Mesendoderm (in vitro differentiated cells): ENCODE measurements at regions not wholly inside any gene's neighbourhood (a gene's known extent, or its start where the extent isn't known, plus 50 kb on each side); places are given as distances from the start of the nearest gene placed in this dataset.
A peak's percentile ranks its signal among the peaks of the same experiment; 100 is the strongest.

Source experiments
- DNase-seq: peaks from one replicate; pipeline ENCODE4 v3.0.0; 2013
- H2AK5ac ChIP-seq: 2 replicates; pipeline ENCODE4 v1.6.1; 2013; ENCODE audit warnings: low read length, inconsistent platforms
- H2BK120ac ChIP-seq: 2 replicates; pipeline ENCODE4 v1.6.1; 2013; ENCODE audit warnings: low read depth, mild to moderate bottlenecking, low read length, moderate library complexity, mixed read lengths
- H2BK15ac ChIP-seq: replicated peaks from 2 replicates; pipeline ENCODE4 v1.6.1; 2013; ENCODE audit warnings: low read depth, mild to moderate bottlenecking, moderate library complexity
- H2BK5ac ChIP-seq: 2 replicates; pipeline ENCODE4 v1.6.1; 2013; ENCODE audit warnings: low read length, inconsistent platforms
- H3K18ac ChIP-seq: 2 replicates; pipeline ENCODE4 v1.6.1; 2013; ENCODE audit warnings: mild to moderate bottlenecking, low read length, mixed read lengths
- H3K23ac ChIP-seq: one replicate; pipeline ENCODE4 v1.6.1; 2013; ENCODE audit warnings: low read length
- H3K27ac ChIP-seq: 2 replicates; pipeline ENCODE4 v1.5.1; 2013; ENCODE audit warnings: low read depth, mild to moderate bottlenecking, inconsistent platforms, low read length, moderate library complexity
- H3K27me3 ChIP-seq: 2 replicates; pipeline ENCODE4 v1.6.1; 2013; ENCODE audit warnings: low read length, control low read depth, mild to moderate bottlenecking, inconsistent platforms; ENCODE audit not compliant: insufficient read depth, poor library complexity
- H3K36me3 ChIP-seq: 2 replicates; pipeline ENCODE4 v1.6.1; 2013; ENCODE audit warnings: low read length, inconsistent platforms; ENCODE audit not compliant: control insufficient read depth, insufficient read depth
- H3K4ac ChIP-seq: one replicate; pipeline ENCODE4 v1.6.1; 2013; ENCODE audit warnings: low read depth, mild to moderate bottlenecking, low read length, moderate library complexity
- H3K4me1 ChIP-seq: 2 replicates; pipeline ENCODE4 v1.6.1; 2013; ENCODE audit warnings: low read depth, low read length, inconsistent platforms; ENCODE audit not compliant: control insufficient read depth
- H3K4me2 ChIP-seq: 2 replicates; pipeline ENCODE4 v1.6.1; 2013; ENCODE audit warnings: low read length
- H3K4me3 ChIP-seq: 2 replicates; pipeline ENCODE4 v1.5.1; 2013; ENCODE audit warnings: mild to moderate bottlenecking, low read length
- H3K56ac ChIP-seq: one replicate; pipeline ENCODE4 v1.6.1; 2013; ENCODE audit warnings: low read length
- H3K79me1 ChIP-seq: 2 replicates; pipeline ENCODE4 v1.6.1; 2013; ENCODE audit warnings: low read length, inconsistent platforms
- H3K79me2 ChIP-seq: 2 replicates; pipeline ENCODE4 v1.6.1; 2013; ENCODE audit warnings: mild to moderate bottlenecking, low read length; ENCODE audit not compliant: control insufficient read depth, insufficient read depth
- H3K9ac ChIP-seq: 2 replicates; pipeline ENCODE4 v1.6.1; 2013; ENCODE audit warnings: low read length, inconsistent platforms
- H4K5ac ChIP-seq: one replicate; pipeline ENCODE4 v1.6.1; 2013; ENCODE audit warnings: low read length
- H4K8ac ChIP-seq: one replicate; pipeline ENCODE4 v1.6.1; 2013; ENCODE audit warnings: low read depth, mild to moderate bottlenecking, control low read depth, low read length, moderate library complexity
- WGBS: extraction: QIAGEN DNeasy Blood & Tissue Kit; methylation state at CpG from one replicate; pipeline ENCODE4 v1.1.7; 2013; ENCODE audit warnings: low lambda C conversion rate, missing lambda C conversion rate; ENCODE audit not compliant: insufficient coverage; ENCODE audit errors: extremely low coverage; 5-methylcytosine and 5-hydroxymethylcytosine counted together

GRCh38 chr16:6207580-6207979 is 1110.0 kb upstream of the EEF2KMT start:
- Histone ChIP-seq H3K36me3 (no peaks in the 10 kb centered on the region), H2BK15ac (no peak overlapping the region), H2BK5ac (no peak overlapping the region), H4K5ac (no peak overlapping the region), H4K8ac (no peak overlapping the region), H3K4ac (no peak overlapping the region), H2AK5ac (no peak overlapping the region), H2BK120ac (no peak overlapping the region), H3K23ac (no peak overlapping the region), H3K18ac (peak overlapping the region; percentile 39), H3K79me1 (no peaks in the 10 kb centered on the region), H3K27ac (no peak overlapping the region), H3K56ac (no peak overlapping the region), H3K27me3 (no peaks in the 10 kb centered on the region), H3K4me2 (no peak overlapping the region), H3K79me2 (no peaks in the 10 kb centered on the region), H3K4me3 (no peak overlapping the region), H3K4me1 (peaks cover 2% of the 10 kb centered on the region), H3K9ac (no peak overlapping the region)
- WGBS, result no CpG with 5 or more reads among the region's 3 CpGs
- DNase-seq, result no peak

GRCh38 chr16:6207124-6207523 is 1109.5 kb upstream of the EEF2KMT start:
- no peaks in the 10 kb centered on the region for H3K79me2 ChIP-seq
- no CpG with 5 or more reads among the region's 3 CpGs for WGBS
- H2AK5ac ChIP-seq, result no peak overlapping the region
- H3K56ac ChIP-seq, result no peak overlapping the region
- no peaks in the 10 kb centered on the region for H3K27me3 ChIP-seq
- no peaks in the 10 kb centered on the region for H3K79me1 ChIP-seq
- no peak overlapping the region for H3K18ac ChIP-seq
- H3K4me2 ChIP-seq, result no peak overlapping the region
- H3K23ac ChIP-seq, result no peak overlapping the region
- no peak overlapping the region for H3K9ac ChIP-seq
- no peaks in the 10 kb centered on the region for H3K36me3 ChIP-seq
- no peak overlapping the region for H2BK15ac ChIP-seq
- no peak overlapping the region for H2BK5ac ChIP-seq
- H3K4ac ChIP-seq, result no peak overlapping the region
- H4K8ac ChIP-seq, result no peak overlapping the region
- no peak overlapping the region for H2BK120ac ChIP-seq
- peak; percentile 45 for DNase-seq
- no peak overlapping the region for H3K4me3 ChIP-seq
- H3K27ac ChIP-seq, result no peak overlapping the region
- peaks cover 2% of the 10 kb centered on the region for H3K4me1 ChIP-seq
- H4K5ac ChIP-seq, result no peak overlapping the region

DNA sequence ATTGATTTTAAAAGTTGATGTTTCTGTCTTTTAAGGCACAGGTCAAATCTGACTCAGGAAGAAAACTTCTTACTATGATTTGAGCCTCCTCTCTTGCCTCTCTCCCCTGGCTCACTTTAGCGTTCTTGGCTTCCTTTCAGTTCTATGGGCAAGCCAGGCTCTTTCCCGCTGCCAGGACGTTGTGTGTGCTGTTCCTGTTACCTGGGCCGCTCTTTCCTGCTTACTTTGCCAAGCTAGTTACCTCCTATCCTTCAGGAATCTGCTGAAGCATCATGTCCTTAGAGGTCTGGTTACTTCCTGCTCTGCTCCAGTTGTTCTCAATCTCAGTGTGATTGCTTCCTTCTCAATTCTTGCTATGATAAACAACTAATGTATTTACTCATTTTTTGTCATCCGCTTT is 1108.5 kb upstream of the EEF2KMT start:
- Histone ChIP-seq H4K5ac (no peak overlapping the region), H2BK5ac (peak overlapping the region; percentile 7), H3K4me2 (no peak overlapping the region), H3K56ac (no peak overlapping the region), H2BK15ac (no peak overlapping the region), H3K79me2 (no peaks in the 10 kb centered on the region), H3K79me1 (no peaks in the 10 kb centered on the region), H3K9ac (no peak overlapping the region), H3K27me3 (no peaks in the 10 kb centered on the region), H3K4me1 (peaks cover 2% of the 10 kb centered on the region), H3K23ac (no peak overlapping the region), H3K27ac (no peak overlapping the region), H3K18ac (no peak overlapping the region), H2AK5ac (no peak overlapping the region), H3K4ac (no peak overlapping the region), H4K8ac (no peak overlapping the region), H3K36me3 (no peaks in the 10 kb centered on the region), H3K4me3 (no peak overlapping the region), H2BK120ac (no peak overlapping the region)
- DNase-seq, result peak; percentile 31
- no CpG with 5 or more reads among the region's 5 CpGs for WGBS

GRCh38 chr16:6204945-6205344 is 1107.3 kb upstream of the EEF2KMT start:
- Histone ChIP-seq H3K27ac (no peak overlapping the region), H3K36me3 (no peaks in the 10 kb centered on the region), H2BK15ac (no peak overlapping the region), H3K9ac (no peak overlapping the region), H4K5ac (no peak overlapping the region), H3K56ac (no peak overlapping the region), H3K27me3 (no peaks in the 10 kb centered on the region), H3K23ac (no peak overlapping the region), H3K79me2 (no peaks in the 10 kb centered on the region), H4K8ac (no peak overlapping the region), H3K4me3 (no peak overlapping the region), H3K79me1 (no peaks in the 10 kb centered on the region), H3K18ac (no peak overlapping the region), H2BK120ac (no peak overlapping the region), H2BK5ac (no peak overlapping the region), H3K4me1 (peaks cover 2% of the 10 kb centered on the region), H2AK5ac (no peak overlapping the region), H3K4ac (no peak overlapping the region), H3K4me2 (no peak overlapping the region)
- WGBS, result no CpG with 5 or more reads among the region's 2 CpGs
- DNase-seq, result no peak

GRCh38 chr16:6200861-6201260 is 1103.3 kb upstream of the EEF2KMT start:
- no peak overlapping the region for H3K18ac ChIP-seq
- H3K56ac ChIP-seq, result no peak overlapping the region
- no peak overlapping the region for H4K5ac ChIP-seq
- H3K9ac ChIP-seq, result no peak overlapping the region
- no peaks in the 10 kb centered on the region for H3K4me1 ChIP-seq
- no peak overlapping the region for H3K4me3 ChIP-seq
- no peaks in the 10 kb centered on the region for H3K27me3 ChIP-seq
- H3K23ac ChIP-seq, result no peak overlapping the region
- no CpG with 5 or more reads among the region's 6 CpGs for WGBS
- no peaks in the 10 kb centered on the region for H3K36me3 ChIP-seq
- no peaks in the 10 kb centered on the region for H3K79me2 ChIP-seq
- no peak overlapping the region for H4K8ac ChIP-seq
- H3K27ac ChIP-seq, result no peak overlapping the region
- H2BK15ac ChIP-seq, result no peak overlapping the region
- no peak overlapping the region for H2AK5ac ChIP-seq
- H3K4ac ChIP-seq, result no peak overlapping the region
- H2BK120ac ChIP-seq, result no peak overlapping the region
- no peaks in the 10 kb centered on the region for H3K79me1 ChIP-seq
- DNase-seq, result no peak
- no peak overlapping the region for H2BK5ac ChIP-seq
- H3K4me2 ChIP-seq, result no peak overlapping the region

GRCh38 chr16:6200271-6200670 is 1102.7 kb upstream of the EEF2KMT start:
- no peak overlapping the region for H2BK120ac ChIP-seq
- H4K5ac ChIP-seq, result no peak overlapping the region
- no peaks in the 10 kb centered on the region for H3K79me2 ChIP-seq
- no peak overlapping the region for H3K23ac ChIP-seq
- no peaks in the 10 kb centered on the region for H3K4me1 ChIP-seq
- H3K4me2 ChIP-seq, result no peak overlapping the region
- no peak overlapping the region for H2AK5ac ChIP-seq
- H3K4ac ChIP-seq, result no peak overlapping the region
- DNase-seq, result no peak
- H3K9ac ChIP-seq, result no peak overlapping the region
- no peak overlapping the region for H2BK5ac ChIP-seq
- no peak overlapping the region for H3K18ac ChIP-seq
- H2BK15ac ChIP-seq, result no peak overlapping the region
- WGBS, result no CpG with 5 or more reads among the region's 6 CpGs
- H3K79me1 ChIP-seq, result no peaks in the 10 kb centered on the region
- no peaks in the 10 kb centered on the region for H3K27me3 ChIP-seq
- H3K36me3 ChIP-seq, result no peaks in the 10 kb centered on the region
- no peak overlapping the region for H3K56ac ChIP-seq
- no peak overlapping the region for H4K8ac ChIP-seq
- H3K27ac ChIP-seq, result no peak overlapping the region
- no peak overlapping the region for H3K4me3 ChIP-seq
